Tibial nerve (tissue), 4 donors: ENCODE measurements at regions not wholly inside any gene's neighbourhood (a gene's known extent, or its start where the extent isn't known, plus 50 kb on each side); places are given as distances from the start of the nearest gene placed in this dataset.
A peak's percentile ranks its signal among the peaks of the same experiment; 100 is the strongest.
"Not testable (repeated sequence)": the region's sequence is repeated elsewhere in the genome, so short reads cannot be mapped to it uniquely, and the experiment has no call there.

Experiments
- DNase-seq, 2 donors: peaks; one replicate each; pipeline ENCODE4 v3.0.0-alpha.2; 2019; ENCODE audit warnings: low spot score in 2 of 2
- H3K27ac ChIP-seq, 4 donors: fragments of 200-600 bp; sonication (generic) in 3 of 4; one replicate each; pipeline ENCODE4 v1.5.1; 2017 to 2019; ENCODE audit warnings: mild to moderate bottlenecking in 1 of 4
- H3K27me3 ChIP-seq, 2 donors: fragments of 200-600 bp; sonication (generic) in 1 of 2; one replicate each; pipeline versions ENCODE4 v1.5.1 to v1.6.0; 2017 to 2019
- H3K36me3 ChIP-seq, 3 donors: fragments of 200-600 bp; sonication (generic); one replicate each; pipeline ENCODE4 v1.5.1; 2018 to 2019
- H3K4me1 ChIP-seq, 4 donors: fragments of 200-600 bp; sonication (generic) in 3 of 4; one replicate each; pipeline ENCODE4 v1.5.1; 2017 to 2019
- H3K4me3 ChIP-seq, 4 donors: fragments of 200-600 bp; sonication (generic) in 3 of 4; one replicate each; pipeline ENCODE4 v1.5.1; 2017 to 2019; ENCODE audit warnings: mild to moderate bottlenecking in 1 of 4, moderate library complexity in 1 of 4
- H3K9me3 ChIP-seq, 4 donors: fragments of 200-600 bp; sonication (generic) in 3 of 4; one replicate each; pipeline ENCODE4 v1.5.1; 2017 to 2019
- EP300 ChIP-seq, 2 donors: sonication (generic); formaldehyde crosslinking; IDR thresholded peaks; one replicate each; pipeline ENCODE4 v1.6.1; 2017; ENCODE audit warnings: antibody characterized with exemption in 2 of 2, mild to moderate bottlenecking in 1 of 2
- POLR2A ChIP-seq, 2 donors: fragments of 450-650 bp; IDR thresholded peaks; one replicate each; pipeline ENCODE4 v1.6.1; 2017; ENCODE audit warnings: antibody characterized with exemption in 2 of 2, mild to moderate bottlenecking in 2 of 2, moderate library complexity in 2 of 2
- WGBS, 2 donors: methylation state at CpG; one replicate each; pipeline ENCODE4 v1.1.5; 2018; 5-methylcytosine and 5-hydroxymethylcytosine counted together
- TF ChIP-seq, protein P1 (sequence below), 5 experiments: fragments of 200-600 bp in 3 of 5; fragments of 450-650 bp in 2 of 5; sonication (generic) in 3 of 5; IDR thresholded peaks; one replicate each; pipeline ENCODE4 v1.5.1; 2016 to 2019; ENCODE audit warnings: antibody characterized with exemption in 5 of 5, mild to moderate bottlenecking in 3 of 5, moderate library complexity in 2 of 5

DNA sequence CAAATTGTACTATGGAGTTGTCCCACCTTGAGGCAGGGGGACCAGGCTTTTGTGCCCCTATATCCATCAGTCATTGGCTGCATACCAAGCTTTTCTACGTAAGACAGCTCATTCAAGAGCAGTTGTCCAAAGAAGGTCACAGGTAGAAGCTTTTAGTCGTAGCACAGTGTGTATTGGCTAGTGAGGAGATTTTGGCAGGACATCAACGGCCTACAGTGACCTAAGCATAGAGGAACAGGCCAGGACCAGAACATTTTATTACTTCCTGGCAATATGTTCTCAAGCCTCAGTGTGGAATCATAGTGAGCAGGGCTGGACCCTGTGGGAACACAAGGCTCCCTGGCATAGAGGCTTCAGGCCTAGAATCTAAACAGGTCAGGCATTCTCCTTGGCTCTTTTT is 105.4 kb upstream of the ANKRD28 start:
- 46 to 77% methylated on average over 3 of the region's 3 CpGs for WGBS, 2 donors
- peak; percentile 47 to 79 for DNase-seq
- Histone ChIP-seq H3K4me3 (no peak overlapping the region), H3K9me3 (no peaks in the 10 kb centered on the region), H3K36me3 (no peaks in the 10 kb centered on the region), H3K27ac (peak overlapping the region; percentile 45 to 83 (median 68)), H3K4me1 (peaks cover 0 to 20% (median 4%) of the 10 kb centered on the region in 4 donors), H3K27me3 (no peaks in the 10 kb centered on the region)
- TF ChIP-seq EP300 (IDR thresholded peaks at IDR 0.05): peak in 1 of 2 donors; percentile 68
- no peak for TF ChIP-seq POLR2A (IDR thresholded peaks at IDR 0.05)
- TF ChIP-seq, protein P1, sequence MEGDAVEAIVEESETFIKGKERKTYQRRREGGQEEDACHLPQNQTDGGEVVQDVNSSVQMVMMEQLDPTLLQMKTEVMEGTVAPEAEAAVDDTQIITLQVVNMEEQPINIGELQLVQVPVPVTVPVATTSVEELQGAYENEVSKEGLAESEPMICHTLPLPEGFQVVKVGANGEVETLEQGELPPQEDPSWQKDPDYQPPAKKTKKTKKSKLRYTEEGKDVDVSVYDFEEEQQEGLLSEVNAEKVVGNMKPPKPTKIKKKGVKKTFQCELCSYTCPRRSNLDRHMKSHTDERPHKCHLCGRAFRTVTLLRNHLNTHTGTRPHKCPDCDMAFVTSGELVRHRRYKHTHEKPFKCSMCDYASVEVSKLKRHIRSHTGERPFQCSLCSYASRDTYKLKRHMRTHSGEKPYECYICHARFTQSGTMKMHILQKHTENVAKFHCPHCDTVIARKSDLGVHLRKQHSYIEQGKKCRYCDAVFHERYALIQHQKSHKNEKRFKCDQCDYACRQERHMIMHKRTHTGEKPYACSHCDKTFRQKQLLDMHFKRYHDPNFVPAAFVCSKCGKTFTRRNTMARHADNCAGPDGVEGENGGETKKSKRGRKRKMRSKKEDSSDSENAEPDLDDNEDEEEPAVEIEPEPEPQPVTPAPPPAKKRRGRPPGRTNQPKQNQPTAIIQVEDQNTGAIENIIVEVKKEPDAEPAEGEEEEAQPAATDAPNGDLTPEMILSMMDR (IDR thresholded peaks at IDR 0.05): no peak

DNA sequence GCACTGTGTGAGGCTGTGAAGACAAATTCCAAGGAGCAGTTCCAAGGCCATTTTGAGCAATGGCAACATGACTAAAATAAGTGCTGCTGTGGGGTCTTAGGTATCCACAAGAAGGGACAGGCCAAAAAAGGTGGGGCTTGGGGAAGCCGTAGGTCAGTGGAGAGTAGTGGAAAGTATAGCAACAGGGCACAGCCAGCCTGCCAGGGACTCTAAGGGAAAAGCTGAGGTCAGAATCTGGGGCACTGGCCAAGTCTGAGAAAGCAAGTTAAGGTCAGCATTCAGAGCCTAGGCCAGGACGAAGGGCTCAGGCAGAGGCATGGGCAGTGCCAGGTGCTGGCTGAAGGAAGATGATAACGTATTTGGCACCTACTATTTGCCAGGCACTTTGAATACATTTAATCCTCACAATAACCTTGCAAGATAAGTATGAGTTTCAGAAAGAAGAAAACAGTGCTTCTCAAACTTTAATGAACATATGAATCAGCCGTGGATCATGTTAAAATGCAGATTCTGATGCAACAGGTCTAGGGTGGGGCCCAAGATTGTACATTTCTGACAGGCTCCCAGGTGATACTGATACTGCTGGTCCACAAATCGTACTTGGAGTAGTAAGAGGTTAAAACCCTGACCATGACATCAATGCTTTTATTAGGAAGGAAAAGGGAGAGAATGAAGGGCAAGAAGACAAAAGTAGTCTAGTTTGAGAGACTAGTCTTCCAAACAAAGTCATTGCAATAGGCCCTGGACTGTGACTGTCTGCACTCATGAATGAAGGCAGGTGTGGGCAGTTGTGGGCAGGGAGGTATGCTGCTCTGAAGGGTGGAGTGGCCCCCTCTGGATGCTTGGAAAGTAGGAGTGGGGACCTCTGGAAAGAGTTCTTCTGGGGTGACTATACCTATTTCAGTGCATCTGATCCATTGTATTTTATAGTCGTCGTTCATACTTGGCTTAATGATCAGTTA is 106.3 kb upstream of the ANKRD28 start:
- Histone ChIP-seq H3K36me3 (no peaks in the 10 kb centered on the region), H3K4me1 (peaks cover 0 to 20% (median 4%) of the 10 kb centered on the region in 4 donors), H3K27ac (peak overlapping the region; percentile 59 to 83 (median 68)), H3K4me3 (no peak overlapping the region), H3K27me3 (no peaks in the 10 kb centered on the region), H3K9me3 (no peaks in the 10 kb centered on the region)
- peak in 1 of 2 donors; percentile 21 for DNase-seq
- WGBS, 2 donors: 66 to 72% methylated on average over 7 of the region's 7 CpGs
- TF ChIP-seq EP300 (IDR thresholded peaks at IDR 0.05): peak in 1 of 2 donors; percentile 8
- TF ChIP-seq, protein P1 (IDR thresholded peaks at IDR 0.05): no peak
- TF ChIP-seq POLR2A (IDR thresholded peaks at IDR 0.05): no peak

DNA sequence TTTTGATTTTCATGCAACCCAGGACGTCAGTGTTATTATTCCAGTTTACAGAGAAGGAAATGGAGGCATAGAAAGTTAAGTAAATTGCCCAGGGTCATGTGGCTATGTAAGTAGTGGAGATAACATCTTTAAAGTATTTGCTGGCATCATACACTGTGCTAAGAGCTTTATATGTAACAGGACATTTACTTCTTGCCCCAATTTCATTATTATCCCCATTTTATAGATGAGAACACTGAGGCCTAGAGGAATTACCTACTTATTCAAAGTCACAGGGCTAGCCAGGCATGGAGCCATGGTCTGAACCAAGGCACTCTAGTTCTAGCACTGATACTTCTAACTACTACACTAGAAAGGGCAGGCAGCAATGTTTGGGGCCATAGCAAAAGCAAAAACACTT is 107.3 kb upstream of the ANKRD28 start:
- WGBS, 2 donors: 67 to 69% methylated on average over 1 of the region's 1 CpG
- no peak overlapping the region for H3K4me3 ChIP-seq
- no peaks in the 10 kb centered on the region for H3K36me3 ChIP-seq
- H3K9me3 ChIP-seq: no peaks in the 10 kb centered on the region
- no peak for DNase-seq
- H3K4me1 ChIP-seq: peaks cover 0 to 20% (median 4%) of the 10 kb centered on the region in 4 donors
- TF ChIP-seq POLR2A (IDR thresholded peaks at IDR 0.05) (no peak), EP300 (IDR thresholded peaks at IDR 0.05) (no peak)
- TF ChIP-seq, protein P1 (IDR thresholded peaks at IDR 0.05): no peak
- no peaks in the 10 kb centered on the region for H3K27me3 ChIP-seq
- peak overlapping the region in 1 of 4 donors; percentile 83 for H3K27ac ChIP-seq

DNA sequence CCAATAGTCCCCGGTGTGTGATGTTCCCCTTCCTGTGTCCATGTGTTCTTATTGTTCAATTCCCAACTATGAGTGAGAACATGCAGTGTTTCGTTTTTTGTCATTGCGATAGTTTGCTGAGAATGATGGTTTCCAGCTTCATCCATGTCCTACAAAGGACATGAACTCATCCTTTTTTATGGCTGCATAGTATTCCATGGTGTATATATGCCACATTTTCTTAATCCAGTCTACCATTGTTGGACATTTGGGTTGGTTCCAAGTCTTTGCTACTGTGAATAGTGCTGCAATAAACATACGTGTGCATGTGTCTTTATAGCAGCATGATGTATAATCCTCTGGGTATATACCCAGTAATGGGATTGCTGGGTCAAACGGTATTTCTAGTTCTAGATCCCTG is 109.6 kb upstream of the ANKRD28 start:
- not testable (repeated sequence) for H3K9me3 ChIP-seq, H3K27me3 ChIP-seq, DNase-seq, H3K4me3 ChIP-seq, H3K27ac ChIP-seq, H3K36me3 ChIP-seq
- 95% methylated on average over 5 of the region's 5 CpGs for WGBS, 2 donors
- peaks cover 0 to 20% (median 4%) of the 10 kb centered on the region in 4 donors for H3K4me1 ChIP-seq

DNA sequence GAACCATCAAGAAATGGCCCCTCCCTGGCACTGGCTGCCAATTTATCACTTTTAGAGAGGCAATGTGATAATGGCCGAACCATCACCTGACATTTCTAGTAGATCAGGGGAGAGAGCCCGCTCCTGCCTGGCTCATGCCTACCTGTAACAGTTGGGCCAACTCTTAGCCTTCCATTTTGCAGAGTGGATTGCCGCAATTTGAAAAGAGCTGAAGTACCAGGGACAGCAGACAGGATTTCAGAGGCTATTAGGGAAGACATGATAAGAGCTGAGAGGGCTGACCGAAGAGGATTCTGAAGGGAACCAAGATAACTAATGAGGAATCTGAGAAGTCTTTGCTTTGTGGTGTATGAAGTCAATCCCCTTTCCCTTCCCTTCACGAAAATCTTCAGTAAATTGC is 121.2 kb upstream of the ANKRD28 start:
- Histone ChIP-seq H3K27me3 (no peaks in the 10 kb centered on the region), H3K9me3 (no peaks in the 10 kb centered on the region), H3K4me3 (no peak overlapping the region), H3K36me3 (no peaks in the 10 kb centered on the region), H3K27ac (no peak overlapping the region), H3K4me1 (no peaks in the 10 kb centered on the region)
- DNase-seq: no peak
- TF ChIP-seq POLR2A (IDR thresholded peaks at IDR 0.05) (no peak), EP300 (IDR thresholded peaks at IDR 0.05) (no peak)
- TF ChIP-seq, protein P1 (IDR thresholded peaks at IDR 0.05): no peak
- WGBS, 2 donors: 90 to 91% methylated on average over 5 of the region's 5 CpGs
